NCI-H2107 (cell line): ENCODE measurements at regions not wholly inside any gene's neighbourhood (a gene's known extent, or its start where the extent isn't known, plus 50 kb on each side); places are given as distances from the start of the nearest gene placed in this dataset.
"Not testable (repeated sequence)": the region's sequence is repeated elsewhere in the genome, so short reads cannot be mapped to it uniquely, and the experiment has no call there.

ENCODE experiments used
- DNase-seq: peaks from one replicate; lab custom pipeline; 2025; lab: John Stamatoyannopoulos, UW

DNA sequence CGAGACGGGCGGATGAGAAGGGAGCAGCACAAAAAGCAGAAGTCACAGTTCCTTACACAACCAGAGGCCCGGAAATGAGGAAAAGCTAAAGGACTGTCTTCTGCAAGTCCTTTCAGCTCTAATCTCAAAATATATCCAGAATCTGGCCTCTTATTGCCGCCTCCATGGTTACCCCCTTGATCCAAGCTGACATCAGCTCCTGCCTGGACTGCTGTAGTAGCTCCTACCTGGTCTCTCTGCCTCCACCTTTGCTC is 324.0 kb upstream of the ROPN1 start:
- DNase-seq, result no peak

DNA sequence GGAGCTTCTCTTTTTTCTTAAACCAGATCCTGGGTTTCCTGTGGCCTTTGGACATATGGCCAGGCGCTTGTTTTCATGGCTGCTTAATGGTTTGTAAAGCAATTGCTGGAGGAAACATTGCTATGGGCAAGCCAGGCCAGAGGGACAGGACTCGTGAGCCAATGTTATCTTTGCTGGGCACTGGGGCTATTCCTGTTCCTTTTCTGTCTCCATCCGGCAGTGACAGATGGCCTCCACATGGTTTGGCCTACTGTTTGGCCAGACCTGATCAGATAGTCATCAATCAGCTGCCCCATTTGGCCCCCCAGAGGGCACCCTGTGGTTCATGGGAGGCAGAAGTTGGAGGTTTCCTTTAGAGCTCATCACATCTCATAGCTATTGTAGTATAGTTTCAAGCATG is 326.1 kb upstream of the ROPN1 start:
- DNase-seq, result no peak

DNA sequence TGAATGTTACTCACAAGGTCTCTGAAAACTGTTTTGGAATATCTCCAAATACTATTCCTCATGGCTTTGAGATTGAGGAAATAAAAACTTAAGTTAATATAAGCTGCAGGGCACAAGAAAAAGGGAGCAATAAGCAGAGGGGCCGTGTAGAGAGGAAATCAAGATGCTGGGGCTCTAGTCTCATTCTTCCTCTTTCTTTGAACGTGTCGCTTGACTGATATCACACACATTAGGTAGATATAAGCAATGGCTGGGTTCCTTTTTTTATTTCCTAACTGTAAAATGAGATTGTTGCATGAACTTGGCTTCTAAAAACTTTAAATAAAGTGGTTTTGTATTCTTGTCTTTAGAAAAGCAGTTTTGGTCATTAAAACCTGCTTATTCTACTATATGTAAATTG is 326.7 kb upstream of the ROPN1 start:
- DNase-seq, result no peak

DNA sequence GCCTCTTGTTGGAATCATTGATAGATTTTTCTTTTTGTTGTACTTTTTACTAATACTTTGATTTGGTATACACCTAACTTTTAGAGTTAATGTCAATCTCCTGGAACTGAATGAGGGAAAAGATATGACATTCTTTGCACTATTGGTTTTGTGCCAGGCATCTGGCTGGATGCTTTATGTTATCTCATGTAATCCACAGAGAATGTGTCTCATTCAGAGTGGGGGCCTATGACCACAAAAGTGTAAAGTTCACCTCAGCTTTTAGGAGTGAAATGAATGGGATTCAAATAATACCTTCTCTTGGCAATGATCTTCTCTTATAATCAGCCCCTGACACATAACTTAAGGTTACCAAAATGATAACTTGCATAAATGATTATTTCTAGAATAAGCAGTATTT is 329.1 kb upstream of the ROPN1 start:
- DNase-seq, result no peak

DNA sequence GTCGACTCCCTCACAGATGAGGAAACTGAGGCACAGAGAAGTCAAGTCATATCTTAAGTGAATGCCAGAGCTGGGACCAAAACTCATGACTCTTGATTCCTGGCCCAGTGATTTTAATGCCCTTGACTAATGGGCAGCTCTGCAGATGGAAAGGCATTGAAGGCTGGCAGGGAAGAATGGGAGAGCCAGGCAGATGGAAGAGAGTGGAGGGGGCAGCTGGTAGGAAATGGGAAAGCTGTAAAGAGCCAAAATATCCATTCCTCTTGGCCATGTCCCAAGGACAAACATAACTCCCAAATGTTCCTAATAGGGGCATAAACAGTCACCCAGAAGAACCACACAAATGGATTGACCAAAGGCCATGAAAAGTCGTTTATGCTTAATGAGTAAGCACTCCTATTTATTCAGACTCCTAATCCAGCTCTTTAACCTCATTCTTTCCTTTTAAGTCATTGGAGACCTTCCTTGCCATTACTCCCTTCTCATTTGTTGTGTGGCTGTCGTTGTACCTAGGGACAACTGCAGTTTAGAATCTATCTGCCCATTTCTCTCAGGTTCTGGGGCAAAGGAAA is 330.5 kb upstream of the ROPN1 start:
- no peak for DNase-seq

DNA sequence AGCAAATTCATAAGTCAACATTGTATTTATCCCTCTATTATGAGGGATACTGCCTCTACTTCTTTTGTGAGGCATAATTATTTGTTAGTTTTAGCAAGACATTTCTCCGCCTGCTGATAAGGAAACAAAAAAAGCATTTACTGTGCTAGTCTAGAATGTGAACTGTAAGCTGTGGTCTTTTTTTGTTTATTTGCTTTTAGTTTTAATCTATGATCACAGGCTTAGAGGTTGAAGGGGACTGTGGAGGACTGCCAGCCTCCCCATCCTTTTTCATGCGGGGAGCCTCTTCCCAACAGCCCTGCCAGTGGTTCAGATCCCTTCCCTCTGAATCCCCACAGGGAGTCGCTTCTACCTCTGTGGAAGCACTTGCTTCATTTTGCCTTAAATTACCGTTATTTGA is 331.0 kb upstream of the ROPN1 start:
- DNase-seq, result no peak

DNA sequence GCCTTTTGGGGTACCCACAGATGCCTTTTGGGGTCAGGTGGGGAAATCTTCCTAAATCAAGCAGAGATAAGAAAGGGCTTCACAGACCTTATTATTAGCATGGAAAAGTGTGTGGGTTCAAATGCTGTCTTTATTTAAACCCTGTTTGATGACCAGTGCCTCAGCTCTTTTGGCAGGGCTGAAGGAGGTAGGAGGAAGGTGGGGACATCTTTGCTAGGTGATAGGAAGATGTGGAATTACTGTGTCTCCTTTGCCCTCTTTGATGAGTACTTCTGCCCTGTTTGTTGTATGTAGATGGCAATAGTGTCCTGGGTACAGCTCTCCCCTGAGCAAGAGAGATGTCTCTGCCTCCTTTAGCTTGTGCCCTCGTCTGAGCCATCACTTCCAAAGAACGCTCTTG is 333.3 kb upstream of the ROPN1 start:
- no peak for DNase-seq

DNA sequence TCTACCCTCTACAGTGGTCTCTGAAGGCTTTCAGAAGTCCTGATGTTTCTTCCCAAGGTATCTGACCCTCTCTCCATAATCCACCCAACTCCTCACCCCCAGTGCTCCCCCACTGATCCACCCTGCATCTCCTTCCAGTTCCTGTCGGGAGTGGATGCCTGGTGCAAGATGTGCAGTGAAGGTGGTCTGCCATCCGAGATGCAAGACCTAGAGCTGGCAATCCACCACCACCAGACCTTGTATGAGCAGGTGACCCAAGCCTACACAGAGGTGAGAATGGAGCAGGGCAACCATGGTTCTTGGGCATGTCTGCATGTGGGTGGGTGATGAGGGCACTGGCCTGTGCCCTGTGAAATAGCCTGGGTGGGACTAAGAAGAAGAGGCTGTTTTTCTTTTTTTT is 337.8 kb upstream of the ROPN1 start:
- no peak for DNase-seq

DNA sequence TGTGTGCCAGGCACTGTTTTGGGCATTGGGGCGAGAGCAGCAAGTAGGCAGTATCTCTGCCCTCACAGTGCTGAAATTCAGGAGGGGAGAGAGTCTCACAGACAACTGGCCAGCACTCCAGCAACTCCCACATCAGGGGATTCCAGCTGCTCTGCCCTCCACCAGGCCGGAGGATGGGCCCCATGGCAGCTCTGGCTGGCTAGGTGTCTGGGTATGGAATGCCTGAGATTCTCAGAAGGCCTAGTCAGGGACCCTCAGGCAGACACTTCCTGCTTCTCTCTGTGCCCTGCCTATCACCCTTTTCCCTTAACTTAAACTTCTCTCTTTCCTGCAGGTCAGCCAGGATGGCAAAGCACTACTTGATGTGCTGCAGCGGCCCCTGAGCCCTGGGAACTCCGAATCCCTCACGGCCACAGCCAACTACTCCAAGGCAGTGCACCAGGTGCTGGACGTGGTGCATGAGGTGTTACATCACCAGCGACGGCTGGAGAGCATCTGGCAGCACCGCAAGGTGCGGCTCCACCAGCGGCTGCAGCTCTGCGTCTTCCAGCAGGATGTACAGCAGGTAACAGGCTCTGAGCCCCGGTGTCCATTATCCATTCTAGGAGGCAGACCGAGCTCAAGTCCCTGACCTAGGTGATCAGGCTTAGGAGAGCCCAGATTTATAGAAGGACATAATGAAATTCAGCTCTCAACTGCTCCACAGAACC is 342.2 kb upstream of the ROPN1 start:
- peak; percentile 29 for DNase-seq

DNA sequence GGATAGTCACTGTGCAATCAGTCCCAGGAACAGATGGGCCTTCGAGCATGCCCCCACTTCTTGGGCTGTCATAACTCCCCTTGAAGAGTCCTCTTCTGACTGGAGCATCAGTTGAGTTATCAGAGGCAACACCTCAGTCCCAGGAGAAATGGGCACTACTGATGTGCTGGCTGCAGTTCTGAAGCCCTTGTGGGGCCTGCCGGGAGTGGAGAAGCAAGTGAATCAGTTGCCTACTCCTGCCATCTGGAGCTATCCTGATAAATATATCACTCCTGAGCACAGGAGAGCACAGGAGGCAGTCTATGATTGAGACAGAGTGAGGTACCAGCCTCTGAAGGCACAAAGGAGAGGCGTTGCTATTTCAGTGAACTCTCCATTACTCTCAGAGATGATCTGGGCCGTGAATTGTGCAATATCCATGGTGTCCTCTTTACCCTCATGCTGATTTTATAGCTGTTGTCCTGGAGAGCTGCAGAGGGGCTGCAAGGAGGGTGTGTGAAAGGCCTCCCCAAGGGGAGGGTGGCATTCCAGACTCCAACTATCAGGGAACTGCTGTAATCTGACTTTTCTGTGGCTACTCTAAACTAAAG is 344.2 kb upstream of the ROPN1 start:
- no peak for DNase-seq

DNA sequence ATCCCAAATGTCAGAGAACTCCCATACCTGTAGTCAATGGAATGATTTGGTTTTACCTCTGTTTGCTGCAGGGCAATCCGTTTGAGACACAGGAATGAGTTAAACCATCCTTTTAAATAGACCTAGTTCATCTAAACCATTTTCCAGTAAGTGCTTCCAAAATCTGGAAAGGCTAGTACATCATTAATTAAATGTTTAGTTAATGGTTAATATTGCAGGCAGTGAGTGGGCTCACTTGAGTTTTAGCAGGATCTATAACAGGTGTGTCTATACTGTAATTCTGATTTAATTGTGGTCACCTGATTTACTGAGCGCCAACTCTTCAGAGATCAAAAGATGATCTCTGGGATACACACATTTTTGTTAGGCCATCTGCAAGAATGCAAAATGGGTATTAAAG is 353.9 kb upstream of the ROPN1 start:
- DNase-seq, result no peak

DNA sequence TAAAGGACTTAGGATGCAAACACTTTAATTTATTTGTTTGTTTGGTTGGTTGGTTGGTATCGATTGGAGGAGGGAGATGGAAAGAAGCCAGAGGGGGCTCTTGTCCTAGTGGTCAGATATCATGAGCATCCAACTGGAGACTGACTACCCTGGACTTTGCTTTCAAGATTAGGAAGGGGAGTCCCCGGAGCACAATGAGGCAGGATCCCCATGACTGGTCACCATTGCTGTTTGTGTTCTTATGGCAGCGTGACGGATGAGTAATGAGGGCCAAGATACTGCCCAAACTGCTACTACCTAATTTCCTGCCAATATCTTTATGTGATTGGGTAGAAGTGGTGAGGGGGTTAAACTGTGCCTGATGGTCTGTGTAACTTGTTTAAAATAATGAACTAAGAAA is 354.6 kb upstream of the ROPN1 start:
- DNase-seq, result no peak

DNA sequence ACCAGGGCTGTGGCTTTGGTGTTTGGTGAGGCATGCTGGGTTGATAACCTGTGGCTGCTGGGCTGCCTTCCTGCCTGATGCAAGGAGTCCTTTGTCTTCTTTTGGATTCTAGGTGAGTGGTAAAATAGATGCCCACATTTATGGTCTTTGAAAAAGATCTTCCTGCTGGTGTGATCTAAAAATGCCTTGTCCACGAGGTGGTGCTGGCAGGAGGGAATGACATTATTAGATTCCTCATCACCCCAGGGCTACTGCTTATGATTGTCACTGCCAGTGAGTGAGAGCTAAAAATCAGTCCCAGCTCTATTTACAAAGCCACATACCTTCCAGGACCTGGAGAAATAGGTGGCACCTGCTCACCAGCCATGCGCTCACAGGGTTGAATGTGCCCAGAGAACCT is 355.5 kb upstream of the ROPN1 start:
- DNase-seq, result no peak

DNA sequence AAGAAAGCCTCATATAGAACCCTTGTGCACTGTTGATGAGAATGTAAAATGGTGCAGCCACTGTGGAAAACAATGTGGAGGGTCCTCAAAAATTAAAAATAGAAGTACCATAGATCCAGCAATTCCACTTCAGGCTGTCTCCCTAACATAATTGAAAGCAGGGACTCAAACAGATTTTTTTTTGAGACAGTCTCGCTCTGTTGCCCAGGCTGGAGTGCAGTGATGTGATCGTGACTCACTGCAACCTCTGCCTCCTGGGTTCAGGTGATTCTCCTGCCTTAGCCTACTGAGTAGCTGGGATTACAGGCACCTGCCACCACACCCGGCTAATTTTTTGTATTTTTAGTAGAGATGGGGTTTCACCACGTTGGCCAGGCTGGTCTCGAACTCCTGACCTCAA is 356.6 kb upstream of the ROPN1 start:
- DNase-seq, result not testable (repeated sequence)

DNA sequence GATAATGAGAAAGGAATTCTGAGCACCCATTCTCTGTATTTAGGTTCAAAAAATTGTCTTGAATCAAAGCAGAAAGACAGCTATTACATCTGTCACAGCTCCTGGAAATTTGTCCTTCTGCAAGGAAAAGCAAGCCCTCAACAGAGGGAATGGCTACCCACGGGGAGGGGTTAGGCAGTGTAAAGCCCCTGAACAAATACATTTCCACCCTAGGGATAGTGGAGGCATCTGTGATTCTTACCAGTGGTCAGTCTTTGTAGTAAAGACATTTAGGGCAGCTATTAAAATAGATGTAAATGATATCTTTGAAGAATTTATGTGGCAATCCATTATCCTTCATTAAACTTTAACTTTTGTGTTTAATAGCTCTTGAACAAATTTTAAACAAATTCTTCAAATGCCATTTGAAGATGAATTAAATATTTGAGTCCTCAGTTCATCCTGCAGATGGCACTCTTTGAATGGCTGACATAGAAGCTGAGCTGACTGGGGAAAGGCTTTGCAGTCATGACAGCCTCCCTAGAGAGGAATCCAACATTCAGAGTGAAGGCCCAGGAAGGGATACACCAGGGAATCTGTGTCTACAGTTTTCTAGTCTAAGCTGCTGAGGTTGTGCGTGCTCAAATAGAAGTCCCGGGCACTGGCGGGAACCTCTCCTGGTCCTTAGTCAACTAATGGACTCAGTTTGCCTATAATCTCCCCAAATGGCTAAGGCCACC is 359.7 kb upstream of the ROPN1 start:
- DNase-seq, result peak; percentile 44

DNA sequence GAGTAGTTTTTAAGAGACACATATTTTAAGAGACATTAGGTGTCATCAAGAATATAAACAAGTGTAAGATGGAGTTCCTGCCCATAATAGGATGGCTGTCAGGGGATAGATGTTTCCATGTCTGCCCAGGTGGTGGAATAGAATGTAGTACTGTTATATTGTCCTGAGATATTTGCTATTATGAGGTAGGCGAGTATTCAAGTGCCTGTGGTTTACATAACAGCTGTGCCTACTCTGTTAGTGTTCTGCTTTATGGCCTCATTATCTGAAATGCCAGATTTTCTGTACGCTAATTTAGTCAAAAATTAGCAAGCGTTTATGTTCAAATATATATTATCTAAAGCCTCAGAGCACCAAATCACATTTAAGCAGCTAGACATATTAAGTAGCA is 360.2 kb upstream of the ROPN1 start:
- DNase-seq, result no peak

DNA sequence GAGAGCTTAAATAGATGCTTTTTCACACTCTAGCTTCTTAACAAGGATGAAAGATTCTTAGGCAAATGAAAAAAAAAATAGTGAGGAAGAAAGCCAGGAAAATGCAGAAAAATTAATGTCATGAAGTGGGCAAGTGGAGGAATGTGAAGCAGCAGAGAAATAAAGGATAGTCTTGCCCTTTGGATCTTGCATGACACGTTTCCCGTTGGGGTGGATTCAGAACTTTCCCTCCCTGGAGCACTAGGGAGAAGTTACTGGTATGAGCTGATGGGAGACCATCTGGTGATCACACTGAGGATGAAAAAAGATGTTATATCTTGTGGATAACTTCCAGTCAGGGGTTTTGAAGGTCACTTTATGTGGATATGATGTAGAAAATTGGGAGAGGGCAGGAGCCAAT is 361.8 kb upstream of the ROPN1 start:
- no peak for DNase-seq

DNA sequence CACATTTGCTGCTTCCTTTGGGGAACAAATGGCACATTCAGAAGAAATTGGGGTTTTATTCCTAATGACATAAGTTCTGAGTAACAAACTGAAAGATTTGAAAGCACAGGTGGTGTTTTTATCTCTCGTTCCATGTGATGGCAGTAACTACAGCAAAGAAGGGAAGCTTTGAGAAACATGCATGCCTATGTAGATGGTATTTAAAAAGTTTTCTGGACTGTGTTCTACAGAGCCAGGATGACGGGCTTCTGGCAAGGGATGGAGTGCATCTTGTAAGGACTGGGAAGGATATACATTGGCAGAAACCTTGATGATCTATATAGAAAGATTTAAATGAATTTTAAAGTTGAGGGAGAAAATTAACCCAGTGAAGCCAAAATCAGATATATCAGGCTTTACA is 362.2 kb upstream of the ROPN1 start:
- no peak for DNase-seq

DNA sequence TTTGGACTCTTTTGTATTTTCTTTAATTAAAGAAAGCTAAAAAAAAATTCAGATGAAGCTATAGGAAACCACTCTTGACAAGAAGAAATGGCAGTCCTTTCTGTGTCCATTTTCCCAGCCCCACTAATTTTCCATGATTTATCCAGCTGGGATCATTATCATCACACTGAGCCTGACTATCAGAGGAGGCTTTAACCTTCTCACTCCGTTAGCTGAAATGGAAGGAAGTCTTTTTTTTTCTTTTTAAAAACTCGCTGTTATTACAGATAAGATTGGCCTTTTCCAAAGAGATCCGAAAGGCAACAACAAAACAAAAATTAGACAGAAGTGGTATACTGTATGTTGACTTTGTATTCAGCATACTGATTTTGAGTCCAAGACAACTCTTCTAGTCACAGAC is 366.2 kb upstream of the ROPN1 start:
- DNase-seq, result no peak

DNA sequence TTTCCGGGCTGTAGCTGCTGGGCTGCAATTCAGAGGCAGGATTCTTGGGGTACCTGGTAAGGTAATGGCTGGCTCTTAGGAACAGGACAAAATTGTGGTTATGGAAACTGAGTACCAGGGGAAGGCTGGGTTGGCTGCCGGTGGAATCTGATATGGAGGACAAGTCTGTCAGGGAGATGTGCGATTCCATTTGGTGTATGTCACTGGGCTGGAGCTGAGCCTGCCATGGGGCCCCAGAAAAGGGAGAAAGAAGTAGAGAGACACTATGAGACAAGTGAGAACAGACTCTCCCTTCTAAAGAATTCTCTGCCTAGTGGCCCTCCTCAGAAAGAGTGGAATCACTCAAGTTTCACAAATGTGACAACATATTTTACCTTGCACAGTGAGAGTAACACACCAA is 368.2 kb upstream of the ROPN1 start:
- DNase-seq, result no peak

DNA sequence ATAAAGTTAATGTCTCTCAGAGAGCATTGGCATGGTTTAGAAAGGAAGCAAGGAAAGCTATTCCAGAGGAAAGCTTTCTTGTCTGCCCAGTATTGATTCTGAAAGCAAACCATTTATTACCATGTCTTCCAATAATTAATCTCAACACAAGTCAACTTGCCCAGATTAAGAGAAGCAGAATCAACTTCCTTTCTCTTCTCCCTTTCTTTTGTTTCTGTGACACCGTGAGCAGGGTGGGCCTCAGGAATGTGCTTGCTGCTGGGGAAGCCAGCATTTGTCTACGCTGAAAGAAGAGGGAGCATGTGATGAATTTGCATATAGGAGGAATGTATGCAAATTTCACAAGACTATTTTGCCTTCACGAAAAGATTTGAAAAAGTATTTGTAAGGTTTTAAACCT is 368.6 kb upstream of the ROPN1 start:
- DNase-seq, result no peak

DNA sequence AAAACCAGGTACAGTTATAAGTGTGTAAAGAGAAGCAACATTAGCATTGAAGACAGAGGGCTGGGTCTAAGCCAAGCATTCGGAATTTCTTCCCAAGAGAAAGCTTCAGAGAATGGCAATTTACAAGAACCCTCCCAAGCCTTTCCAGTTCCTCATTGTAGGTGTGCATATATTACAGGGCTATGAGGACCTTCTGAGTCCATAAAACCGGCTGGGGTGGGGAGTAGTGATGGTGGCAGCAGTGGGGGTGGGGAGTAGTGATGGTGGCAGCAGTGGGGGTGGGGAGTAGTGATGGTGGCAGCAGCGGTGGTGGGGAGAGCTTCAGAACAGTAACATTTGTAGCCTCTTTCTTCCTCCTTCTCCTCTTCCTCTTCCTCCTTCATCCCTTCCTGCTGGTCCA is 368.7 kb upstream of the UMPS start:
- DNase-seq, result no peak

DNA sequence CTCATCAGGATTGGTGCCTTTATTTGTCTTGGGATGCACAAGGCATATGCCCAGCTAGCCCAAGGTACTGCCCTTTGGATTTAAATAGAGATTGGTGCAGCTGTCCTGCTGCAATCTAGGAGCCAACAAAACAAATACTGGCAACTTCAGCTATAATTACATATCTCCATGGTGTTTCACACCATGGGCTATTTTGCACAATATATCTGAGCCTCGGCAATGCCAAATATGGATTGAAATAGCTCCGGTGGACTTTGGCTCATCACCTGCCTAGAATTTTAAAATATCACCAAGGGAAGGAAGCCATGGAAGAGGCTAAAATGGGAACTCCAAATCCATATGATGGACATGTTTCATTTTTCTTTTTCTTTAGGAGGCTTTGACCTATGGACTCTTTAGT is 367.8 kb upstream of the UMPS start:
- no peak for DNase-seq

DNA sequence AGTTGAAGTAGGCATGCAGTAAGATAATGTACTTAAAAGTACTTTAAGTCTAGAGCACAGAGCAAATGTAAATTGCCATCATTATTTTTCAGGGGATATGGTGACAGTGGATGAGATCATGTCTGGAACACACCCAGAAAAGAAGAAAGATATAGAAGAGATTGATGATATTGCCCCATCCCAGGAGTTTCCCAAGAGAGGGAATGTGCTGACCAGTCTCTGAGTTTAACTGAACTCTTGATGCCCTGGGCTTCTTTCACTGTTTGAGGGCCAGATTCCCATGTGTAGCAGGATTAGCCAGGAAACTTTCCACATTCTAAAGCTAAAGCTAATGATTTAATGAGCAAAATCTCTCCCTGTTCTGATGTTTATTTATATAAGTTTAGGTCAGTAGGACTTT is 366.8 kb upstream of the UMPS start:
- no peak for DNase-seq
